ENCODE measurements at regions not wholly inside any gene's neighbourhood (a gene's known extent, or its start where the extent isn't known, plus 50 kb on each side); places are given as distances from the start of the nearest gene placed in this dataset.

GRCh38 chr17:69819316-69820087 lies 255.5 kb upstream of the KCNJ16 start:
- TF ChIP-seq CTCF (IDR thresholded peaks at IDR 0.05; ENCODE audit: insufficient read depth, low read depth, low read length) (no peak), EZH2 (IDR thresholded peaks at IDR 0.05; ENCODE audit: insufficient read depth, low read length) (no peak)

Data from astrocyte (in vitro differentiated cells and primary cell).